Panc1 (cell line): ENCODE measurements at regions not wholly inside any gene's neighbourhood (a gene's known extent, or its start where the extent isn't known, plus 50 kb on each side); places are given as distances from the start of the nearest gene placed in this dataset.

Source experiments
- ATAC-seq: fragments of 200-7000 bp; cut with Tn5 transposase; 2 replicates; pipeline ENCODE4 v1.9.1; 2020; ENCODE audit warnings: mild to moderate bottlenecking, moderate library complexity
- BruUV-seq: library from RNA; stranded (reverse); fragments of 400-500 nt; replicated peaks from 2 replicates; lab custom pipeline; 2021; lab: Mats Ljungman, UMichigan
- CTCF ChIA-PET: fragments of 300-600 bp; sonication (Branson Sonifier 250); formaldehyde crosslinking; loops from one replicate; lab custom pipeline; 2022; ENCODE audit warnings: antibody characterized with exemption; lab: Charles Lee
- POLR2A ChIA-PET: fragments of 300-600 bp; sonication (Branson Sonifier 250); formaldehyde crosslinking; loops from one replicate; lab custom pipeline; 2022; ENCODE audit warnings: antibody characterized with exemption; lab: Charles Lee
- DNase-seq: peaks from one replicate; pipeline ENCODE4 v3.0.0-alpha.2; 2010; ENCODE audit warnings: low read depth, low spot score
- H3K27ac ChIP-seq: 2 replicates; pipeline ENCODE4 v1.5.1; 2011; ENCODE audit warnings: mild to moderate bottlenecking, low read length, inconsistent platforms
- H3K27me3 ChIP-seq: fragments of 200-500 bp; sonication (Bioruptor generic); 2 replicates; pipeline ENCODE4 v1.6.0; 2014; ENCODE audit warnings: low read length, inconsistent platforms; ENCODE audit not compliant: control insufficient read depth, insufficient read depth
- H3K36me3 ChIP-seq: fragments of 200-500 bp; sonication (Bioruptor generic); 2 replicates; pipeline ENCODE4 v1.5.1; 2014; ENCODE audit warnings: inconsistent platforms, mild to moderate bottlenecking, low read length, moderate library complexity; ENCODE audit not compliant: control insufficient read depth, insufficient read depth
- H3K4me1 ChIP-seq: 2 replicates; pipeline ENCODE4 v1.5.1; 2011; ENCODE audit warnings: inconsistent platforms, mild to moderate bottlenecking, low read length, moderate library complexity; ENCODE audit not compliant: control insufficient read depth, insufficient read depth
- H3K4me3 ChIP-seq, 2 experiments: 2 replicates each; pipeline ENCODE4 v1.5.1; 2011 to 2012; ENCODE audit warnings: low read depth in 2 of 2, low read length in 2 of 2, mild to moderate bottlenecking in 2 of 2, inconsistent platforms in 1 of 2, moderate library complexity in 1 of 2
- H3K9me3 ChIP-seq: fragments of 200-500 bp; sonication (Bioruptor generic); 2 replicates; pipeline ENCODE4 v1.5.1; 2014; ENCODE audit warnings: low read depth, mild to moderate bottlenecking, inconsistent platforms, low read length, moderate library complexity; ENCODE audit not compliant: control insufficient read depth, insufficient read depth
- CTCF ChIP-seq: fragments of 450-650 bp; IDR thresholded peaks from 2 replicates; pipeline ENCODE4 v1.5.1; 2017; ENCODE audit warnings: mild to moderate bottlenecking
- POLR2AphosphoS5 ChIP-seq: IDR thresholded peaks from 2 replicates; pipeline ENCODE4 v1.6.1; 2012; ENCODE audit warnings: mild to moderate bottlenecking, low read depth, low read length, moderate library complexity
- REST ChIP-seq, 2 experiments: IDR thresholded peaks; 2 replicates each; pipeline ENCODE4 v1.6.1; 2011 to 2012; ENCODE audit warnings: low read depth in 2 of 2, control low read depth in 1 of 2, low read length in 1 of 2, mild to moderate bottlenecking in 1 of 2, moderate library complexity in 1 of 2; ENCODE audit not compliant: insufficient read depth in 1 of 2
- SIN3A ChIP-seq: IDR thresholded peaks from 2 replicates; pipeline ENCODE4 v1.6.1; 2012; ENCODE audit warnings: low read depth, mild to moderate bottlenecking, low read length, moderate library complexity, borderline replicate concordance; ENCODE audit not compliant: insufficient read depth
- TCF7L2 ChIP-seq: IDR thresholded peaks from 2 replicates; pipeline ENCODE4 v1.6.1; 2011; ENCODE audit warnings: mild to moderate bottlenecking, low read depth, low read length, inconsistent platforms
- in situ Hi-C: cut with HindIII; loops from 2 replicates; pipeline ENCODE4 v1.10.0; 2016; ENCODE audit warnings: low sequenced_read_pairs, low pct_unique_long_range_greater_than_20kb
- intact Hi-C: fragments of 100-400 bp; cut with micrococcal nuclease; formaldehyde crosslinking; loops from one replicate; pipeline ENCODE4 v1.10.0; 2022; ENCODE audit not compliant: unreplicated experiment

GRCh38 chr13:70817576-70817975 lies 709.3 kb upstream of the KLHL1 start:
- in situ Hi-C loops, result no loop called here
- BruUV-seq, result no TSS peak

GRCh38 chr13:70816853-70817252 lies 708.6 kb upstream of the KLHL1 start:
- H3K36me3 ChIP-seq, result no peaks in the 10 kb centered on the region
- H3K27me3 ChIP-seq, result no peaks in the 10 kb centered on the region
- in situ Hi-C loops (no loop called here), intact Hi-C loops (no loop called here)
- no peak for TF ChIP-seq TCF7L2
- no peak for TF ChIP-seq POLR2AphosphoS5
- no peak for TF ChIP-seq SIN3A
- no peak for TF ChIP-seq CTCF
- TF ChIP-seq REST (IDR thresholded peaks at IDR 0.05; ENCODE audit: insufficient read depth in 1 of 2, low read depth in 2 of 2, low read length in 1 of 2), result no peak
- H3K9me3 ChIP-seq, result no peaks in the 10 kb centered on the region
- H3K4me3 ChIP-seq, result no peak overlapping the region
- ATAC-seq (no peak), DNase-seq (no peak)
- no peak overlapping the region for H3K27ac ChIP-seq
- no peaks in the 10 kb centered on the region for H3K4me1 ChIP-seq
- POLR2A ChIA-PET, result no interaction called here
- CTCF ChIA-PET, result no interaction called here
- no TSS peak for BruUV-seq

More at GRCh38 chr13:70817576-70817975, 709.3 kb upstream of the KLHL1 start:
- Histone ChIP-seq H3K36me3 (no peaks in the 10 kb centered on the region), H3K4me3 (no peak overlapping the region), H3K4me1 (no peaks in the 10 kb centered on the region), H3K9me3 (no peaks in the 10 kb centered on the region), H3K27me3 (no peaks in the 10 kb centered on the region), H3K27ac (no peak overlapping the region)
- no peak for ATAC-seq
- DNase-seq, result no peak
- intact Hi-C loops, result no loop called here
- TF ChIP-seq SIN3A, result no peak
- no peak for TF ChIP-seq REST (IDR thresholded peaks at IDR 0.05; ENCODE audit: insufficient read depth in 1 of 2, low read depth in 2 of 2, low read length in 1 of 2)
- ChIA-PET CTCF (no interaction called here), POLR2A (no interaction called here)
